Vagina (tissue), 2 donors: ENCODE measurements at regions not wholly inside any gene's neighbourhood (a gene's known extent, or its start where the extent isn't known, plus 50 kb on each side); places are given as distances from the start of the nearest gene placed in this dataset.

ENCODE experiments used
- CTCF ChIP-seq, 3 experiments: fragments of 450-650 bp in 2 of 3; fragments of 200-600 bp in 1 of 3; sonication (generic) in 1 of 3; IDR thresholded peaks; one replicate each; pipeline ENCODE4 v1.5.1; 2017 to 2019; ENCODE audit warnings: antibody characterized with exemption in 3 of 3, mild to moderate bottlenecking in 2 of 3, moderate library complexity in 2 of 3
- POLR2A ChIP-seq, 2 donors: fragments of 450-650 bp; IDR thresholded peaks; one replicate each; pipeline ENCODE4 v1.6.1; 2017; ENCODE audit warnings: antibody characterized with exemption in 2 of 2, mild to moderate bottlenecking in 2 of 2, moderate library complexity in 2 of 2
- POLR2AphosphoS5 ChIP-seq, 2 donors: sonication (generic); formaldehyde crosslinking; IDR thresholded peaks; one replicate each; pipeline ENCODE4 v1.9.0; 2017; ENCODE audit warnings: antibody characterized with exemption in 2 of 2, mild to moderate bottlenecking in 2 of 2, low read depth in 1 of 2; ENCODE audit not compliant: insufficient read depth in 1 of 2

GRCh38 chr2:158905341-158905740, 63.1 kb upstream of the TANC1 start:
- TF ChIP-seq POLR2A (IDR thresholded peaks at IDR 0.05), result no peak
- no peak for TF ChIP-seq CTCF (IDR thresholded peaks at IDR 0.05)
- TF ChIP-seq POLR2AphosphoS5 (IDR thresholded peaks at IDR 0.05; ENCODE audit: insufficient read depth in 1 of 2, low read depth in 1 of 2), result no peak
